Trophoblast cell (in vitro differentiated cells and primary cell): ENCODE measurements at regions not wholly inside any gene's neighbourhood (a gene's known extent, or its start where the extent isn't known, plus 50 kb on each side); places are given as distances from the start of the nearest gene placed in this dataset.

Source experiments
- DNase-seq, 2 donors: peaks; one replicate each; pipeline ENCODE4 v3.0.0-alpha.2; 2016
- H2AFZ ChIP-seq: 2 replicates; pipeline ENCODE4 v1.6.1; 2013; ENCODE audit warnings: low read length, moderate library complexity, mild to moderate bottlenecking; ENCODE audit not compliant: insufficient read depth, poor library complexity
- H2AK5ac ChIP-seq: 2 replicates; pipeline ENCODE4 v1.6.1; 2013; ENCODE audit warnings: mild to moderate bottlenecking, low read length
- H2BK120ac ChIP-seq: 2 replicates; pipeline ENCODE4 v1.6.1; 2013; ENCODE audit warnings: low read length, mild to moderate bottlenecking, moderate library complexity; ENCODE audit not compliant: insufficient read depth, poor library complexity
- H2BK12ac ChIP-seq: 2 replicates; pipeline ENCODE4 v1.6.1; 2013; ENCODE audit warnings: mild to moderate bottlenecking, low read length, moderate library complexity
- H2BK5ac ChIP-seq: 2 replicates; pipeline ENCODE4 v1.6.1; 2013; ENCODE audit warnings: low read length, low read depth, moderate library complexity, mild to moderate bottlenecking; ENCODE audit not compliant: poor library complexity
- H3K14ac ChIP-seq: 2 replicates; pipeline ENCODE4 v1.6.1; 2013; ENCODE audit warnings: mild to moderate bottlenecking, low read length
- H3K18ac ChIP-seq: 2 replicates; pipeline ENCODE4 v1.6.1; 2013; ENCODE audit warnings: mild to moderate bottlenecking, low read length
- H3K23ac ChIP-seq: 2 replicates; pipeline ENCODE4 v1.6.1; 2013; ENCODE audit warnings: low read length
- H3K27ac ChIP-seq: 2 replicates; pipeline ENCODE4 v1.5.1; 2013; ENCODE audit warnings: low read depth, mild to moderate bottlenecking, inconsistent platforms, low read length, moderate library complexity
- H3K27me3 ChIP-seq: 2 replicates; pipeline ENCODE4 v1.6.1; 2013; ENCODE audit warnings: inconsistent platforms, mild to moderate bottlenecking, low read length, moderate library complexity; ENCODE audit not compliant: insufficient read depth
- H3K36me3 ChIP-seq, 2 experiments: 1 replicate in 1 of 2; 2 replicates in 1 of 2; pipeline ENCODE4 v1.6.1; 2013; ENCODE audit warnings: low read length in 2 of 2, mild to moderate bottlenecking in 2 of 2, moderate library complexity in 1 of 2; ENCODE audit not compliant: insufficient read depth in 2 of 2, control insufficient read depth in 1 of 2
- H3K4ac ChIP-seq: 2 replicates; pipeline ENCODE4 v1.6.1; 2013; ENCODE audit warnings: low read depth, mild to moderate bottlenecking, low read length, moderate library complexity
- H3K4me1 ChIP-seq, 2 experiments: 1 replicate in 1 of 2; 2 replicates in 1 of 2; pipeline ENCODE4 v1.6.1; 2013; ENCODE audit warnings: low read length in 2 of 2, mild to moderate bottlenecking in 2 of 2, moderate library complexity in 1 of 2; ENCODE audit not compliant: insufficient read depth in 2 of 2, control insufficient read depth in 1 of 2
- H3K4me2 ChIP-seq: 2 replicates; pipeline ENCODE4 v1.6.1; 2013; ENCODE audit warnings: inconsistent platforms, mild to moderate bottlenecking, low read length, moderate library complexity
- H3K4me3 ChIP-seq: 2 replicates; pipeline ENCODE4 v1.5.1; 2013; ENCODE audit warnings: mild to moderate bottlenecking, low read depth, low read length, inconsistent platforms
- H3K79me1 ChIP-seq: one replicate; pipeline ENCODE4 v1.6.1; 2013; ENCODE audit warnings: low read length
- H3K79me2 ChIP-seq: 2 replicates; pipeline ENCODE4 v1.6.1; 2013; ENCODE audit warnings: low read length, mild to moderate bottlenecking; ENCODE audit not compliant: control insufficient read depth, insufficient read depth, poor library complexity
- H3K9ac ChIP-seq: 2 replicates; pipeline ENCODE4 v1.6.1; 2013; ENCODE audit warnings: mild to moderate bottlenecking, low read length
- H3K9me3 ChIP-seq: 2 replicates; pipeline ENCODE4 v1.6.1; 2013; ENCODE audit warnings: low read depth, mild to moderate bottlenecking, control low read depth, inconsistent platforms, low read length; ENCODE audit not compliant: insufficient read depth
- H4K12ac ChIP-seq: 2 replicates; pipeline ENCODE4 v1.6.1; 2013; ENCODE audit warnings: low read depth, mild to moderate bottlenecking, low read length, moderate library complexity
- H4K8ac ChIP-seq: 2 replicates; pipeline ENCODE4 v1.6.1; 2013; ENCODE audit warnings: low read depth, mild to moderate bottlenecking, low read length, moderate library complexity
- H4K91ac ChIP-seq: one replicate; pipeline ENCODE4 v1.6.1; 2013; ENCODE audit warnings: low read depth, mild to moderate bottlenecking, low read length, moderate library complexity
- WGBS: extraction: QIAGEN DNeasy Blood & Tissue Kit; methylation state at CpG from one replicate; pipeline ENCODE4 v1.1.7; 2013; ENCODE audit warnings: missing lambda C conversion rate; ENCODE audit not compliant: insufficient read length, insufficient coverage; ENCODE audit errors: extremely low coverage; 5-methylcytosine and 5-hydroxymethylcytosine counted together

DNA sequence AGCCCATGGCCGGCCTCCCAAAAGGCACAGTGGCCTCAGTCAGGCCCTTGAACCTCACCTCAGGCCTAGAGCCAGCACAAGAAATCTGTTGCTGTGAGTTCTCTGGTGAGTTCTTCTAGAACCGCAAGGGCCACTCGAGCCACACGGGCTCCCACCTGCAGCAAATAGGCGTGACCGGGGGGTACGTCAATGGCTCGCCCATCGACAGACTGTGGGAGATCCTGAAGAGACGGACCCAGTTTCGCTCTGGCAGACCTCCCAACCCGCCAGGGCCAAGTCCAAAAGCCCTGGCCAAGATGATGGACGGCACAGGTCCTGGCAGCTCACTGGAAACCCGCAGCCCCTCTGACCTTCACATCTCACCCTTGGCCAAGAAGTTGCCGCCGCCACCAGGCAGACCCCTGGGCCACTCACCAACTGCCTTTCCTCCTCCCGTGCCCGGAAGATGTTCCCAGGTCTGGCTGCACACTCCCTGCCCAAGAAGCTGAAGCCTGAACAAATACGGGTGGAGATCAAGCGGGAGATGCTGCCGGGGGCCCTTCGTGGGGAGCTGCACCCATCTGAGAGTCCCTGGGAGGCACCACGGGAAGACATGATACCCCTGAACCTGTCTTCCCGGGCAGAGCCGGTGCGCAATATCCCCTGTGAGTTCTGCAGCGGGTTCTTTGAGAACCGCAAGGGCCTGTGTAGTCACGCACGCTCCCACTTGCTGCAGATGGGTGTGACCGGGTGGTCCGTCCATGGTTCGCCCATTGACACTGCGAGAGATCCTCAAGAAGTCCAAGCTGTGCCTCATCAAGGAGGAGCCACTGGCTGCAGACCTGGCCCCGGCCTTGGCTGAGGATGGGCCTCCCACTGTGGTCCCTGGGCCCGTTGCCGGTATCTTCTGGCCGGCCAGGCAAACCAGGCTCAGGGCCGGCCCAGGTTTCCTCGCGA, 544.2 kb upstream of the CCDC179 start:
- no peak for DNase-seq
- H3K4me3 ChIP-seq: no peak overlapping the region
- H2AK5ac ChIP-seq: no peak overlapping the region
- WGBS: no CpG with 5 or more reads among the region's 41 CpGs
- H2BK5ac ChIP-seq: no peak overlapping the region
- no peak overlapping the region for H2BK12ac ChIP-seq
- no peaks in the 10 kb centered on the region for H3K79me2 ChIP-seq
- H3K79me1 ChIP-seq: no peaks in the 10 kb centered on the region
- no peak overlapping the region for H2AFZ ChIP-seq
- H3K9me3 ChIP-seq: peaks cover 18% of the 10 kb centered on the region
- no peak overlapping the region for H3K9ac ChIP-seq
- H3K27ac ChIP-seq: no peak overlapping the region
- no peak overlapping the region for H3K4ac ChIP-seq
- H3K23ac ChIP-seq: no peak overlapping the region
- no peak overlapping the region for H3K14ac ChIP-seq
- no peaks in the 10 kb centered on the region for H3K4me1 ChIP-seq
- H4K8ac ChIP-seq: no peak overlapping the region
- no peak overlapping the region for H3K4me2 ChIP-seq
- no peak overlapping the region for H4K12ac ChIP-seq
- no peaks in the 10 kb centered on the region for H3K36me3 ChIP-seq
- no peak overlapping the region for H3K18ac ChIP-seq
- H3K27me3 ChIP-seq: no peaks in the 10 kb centered on the region
- H2BK120ac ChIP-seq: no peak overlapping the region
- no peak overlapping the region for H4K91ac ChIP-seq

- no CpG with 5 or more reads among the region's 33 CpGs for whole genome bisulfite sequencing
- H4K91ac ChIP-seq: no peak overlapping the region
- no peak overlapping the region for H3K27ac ChIP-seq
- H3K79me1 ChIP-seq: no peaks in the 10 kb centered on the region
- no peak overlapping the region for H3K14ac ChIP-seq
- peaks cover 18% of the 10 kb centered on the region for H3K9me3 ChIP-seq
- H2BK5ac ChIP-seq: no peak overlapping the region
- H3K23ac ChIP-seq: no peak overlapping the region
- H2BK120ac ChIP-seq: no peak overlapping the region
- H4K12ac ChIP-seq: no peak overlapping the region
- H3K36me3 ChIP-seq: no peaks in the 10 kb centered on the region
- no peak overlapping the region for H3K4me2 ChIP-seq
- no peak overlapping the region for H2BK12ac ChIP-seq
- no peak for DNase-seq
- H3K79me2 ChIP-seq: no peaks in the 10 kb centered on the region
- no peaks in the 10 kb centered on the region for H3K4me1 ChIP-seq
- no peak overlapping the region for H2AK5ac ChIP-seq
- H3K18ac ChIP-seq: no peak overlapping the region
- no peak overlapping the region for H4K8ac ChIP-seq
- no peaks in the 10 kb centered on the region for H3K27me3 ChIP-seq
- H3K9ac ChIP-seq: no peak overlapping the region
- no peak overlapping the region for H2AFZ ChIP-seq
- H3K4me3 ChIP-seq: no peak overlapping the region
- no peak overlapping the region for H3K4ac ChIP-seq
These were observed 545.2 kb upstream of the CCDC179 start for GRCh38 chr11:23405350-23405937.

DNA sequence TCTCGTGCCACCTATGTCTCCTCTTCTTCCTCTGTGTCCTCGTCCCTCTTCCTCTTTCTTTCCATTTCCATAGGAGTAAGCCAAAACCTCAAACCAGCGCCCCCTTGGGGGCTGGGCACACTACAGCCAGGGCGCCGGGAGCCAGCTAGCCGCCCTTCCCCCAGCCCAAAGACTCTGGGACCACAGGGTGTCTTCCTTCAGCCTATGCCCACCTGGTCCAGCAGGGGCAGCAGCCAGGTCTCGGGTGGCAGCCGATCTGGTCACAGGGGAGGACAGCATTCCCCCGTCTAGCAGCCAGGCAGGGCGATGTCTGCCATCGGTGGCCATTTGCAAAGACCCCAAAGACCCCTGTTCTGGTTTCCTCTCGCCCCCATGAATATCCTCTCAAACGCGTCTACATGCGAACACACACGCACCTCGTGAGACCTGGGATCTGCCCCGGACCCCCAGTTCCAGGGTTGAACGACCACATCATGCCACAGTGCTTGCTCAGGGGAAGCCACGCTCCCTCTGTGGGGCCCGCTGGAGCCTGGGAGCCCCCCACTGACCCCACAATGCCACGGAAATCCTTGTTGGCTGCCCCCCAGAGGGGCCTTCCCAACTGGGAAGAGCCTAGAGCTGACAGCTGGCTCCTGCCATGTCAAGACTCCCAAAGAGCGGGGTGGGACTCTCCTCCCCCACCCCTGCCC, 546.0 kb upstream of the CCDC179 start:
- Histone ChIP-seq H2BK120ac (no peak overlapping the region), H3K79me1 (no peaks in the 10 kb centered on the region), H3K14ac (no peak overlapping the region), H2AK5ac (no peak overlapping the region), H3K9me3 (peaks cover 18% of the 10 kb centered on the region), H3K4me3 (no peak overlapping the region), H3K4me1 (no peaks in the 10 kb centered on the region), H3K9ac (no peak overlapping the region), H4K8ac (no peak overlapping the region), H3K23ac (no peak overlapping the region), H4K12ac (no peak overlapping the region), H3K27me3 (no peaks in the 10 kb centered on the region), H3K79me2 (no peaks in the 10 kb centered on the region), H4K91ac (no peak overlapping the region), H2AFZ (no peak overlapping the region), H2BK5ac (no peak overlapping the region), H3K4ac (no peak overlapping the region), H3K18ac (no peak overlapping the region), H3K27ac (no peak overlapping the region), H3K36me3 (no peaks in the 10 kb centered on the region), H3K4me2 (no peak overlapping the region), H2BK12ac (no peak overlapping the region)
- no CpG with 5 or more reads among the region's 23 CpGs for WGBS
- DNase-seq: no peak

- Histone ChIP-seq H3K27me3 (no peaks in the 10 kb centered on the region), H3K79me1 (no peaks in the 10 kb centered on the region), H3K4me1 (no peaks in the 10 kb centered on the region), H2BK120ac (no peak overlapping the region), H2BK5ac (no peak overlapping the region), H3K4me3 (no peak overlapping the region), H4K91ac (no peak overlapping the region), H3K4ac (no peak overlapping the region), H4K8ac (no peak overlapping the region), H3K18ac (no peak overlapping the region), H3K36me3 (no peaks in the 10 kb centered on the region), H2AFZ (no peak overlapping the region), H3K9me3 (no peaks in the 10 kb centered on the region), H3K23ac (no peak overlapping the region), H4K12ac (no peak overlapping the region), H3K79me2 (no peaks in the 10 kb centered on the region), H3K14ac (no peak overlapping the region), H2AK5ac (no peak overlapping the region), H3K4me2 (no peak overlapping the region), H2BK12ac (no peak overlapping the region), H3K9ac (no peak overlapping the region), H3K27ac (no peak overlapping the region)
- DNase-seq: no peak
- no CpG with 5 or more reads among the region's 1 CpG for WGBS
These were observed 552.8 kb upstream of the CCDC179 start for GRCh38 chr11:23413057-23413456.
